ENCODE measurements at regions not wholly inside any gene's neighbourhood (a gene's known extent, or its start where the extent isn't known, plus 50 kb on each side); places are given as distances from the start of the nearest gene placed in this dataset.

- POLR2A ChIA-PET = no interaction called here
- ATAC-seq = no peak
- Mint-ChIP-seq H3K9me3 (peaks cover 59% of the 10 kb centered on the region), H3K27me3 (ENCODE audit: low read depth) (no peaks in the 10 kb centered on the region; the same call in 1 of the 2 replicates), H3K27ac (no peak overlapping the region), H3K36me3 (peaks cover 13% of the 10 kb centered on the region), H3K4me3 (no peak overlapping the region), H3K4me1 (peaks cover 15% of the 10 kb centered on the region)
- no peak for DNase-seq (ENCODE audit: low spot score)
- CTCF ChIA-PET = no interaction called here
- TF ChIP-seq RORB (CRISPR knock-in tag; IDR thresholded peaks at IDR 0.05) (no peak), AFF4 (CRISPR knock-in tag; IDR thresholded peaks at IDR 0.05; ENCODE audit: borderline replicate concordance) (no peak), TCF7 (CRISPR knock-in tag; IDR thresholded peaks at IDR 0.05; ENCODE audit: low read depth) (no peak)
These were observed 266.7 kb upstream of the SULF2 start for GRCh38 chr20:48051794-48052474.

GRCh38 chr20:48049641-48050040 is 264.4 kb upstream of the SULF2 start:
- ATAC-seq = no peak
- DNase-seq (ENCODE audit: low spot score) = no peak
- Mint-ChIP-seq H3K27me3 (ENCODE audit: low read depth) (no peaks in the 10 kb centered on the region; the same call in 1 of the 2 replicates), H3K36me3 (peaks cover 9% of the 10 kb centered on the region; the same call in 1 of the 2 replicates), H3K4me3 (no peak overlapping the region), H3K4me1 (peaks cover 15% of the 10 kb centered on the region), H3K9me3 (peaks cover 42% of the 10 kb centered on the region), H3K27ac (no peak overlapping the region)
- ChIA-PET POLR2A (no interaction called here), CTCF (no interaction called here)
- TF ChIP-seq ELF4 (CRISPR knock-in tag; IDR thresholded peaks at IDR 0.05; ENCODE audit: low read depth) = no peak
- no peak for TF ChIP-seq USF2 (CRISPR knock-in tag; IDR thresholded peaks at IDR 0.05)
- TF ChIP-seq ERG (CRISPR knock-in tag; IDR thresholded peaks at IDR 0.05) = no peak
- no peak for TF ChIP-seq USF1 (CRISPR knock-in tag; IDR thresholded peaks at IDR 0.05)
- no peak for TF ChIP-seq PRDM15 (CRISPR knock-in tag; IDR thresholded peaks at IDR 0.05)
- no peak for TF ChIP-seq ZNF671 (CRISPR knock-in tag; IDR thresholded peaks at IDR 0.05)
- no peak for TF ChIP-seq ZBTB21 (CRISPR knock-in tag; IDR thresholded peaks at IDR 0.05; ENCODE audit: borderline replicate concordance)
- TF ChIP-seq FOXP1 (CRISPR knock-in tag; IDR thresholded peaks at IDR 0.05; ENCODE audit: borderline replicate concordance) = no peak
- no peak for TF ChIP-seq JUN (CRISPR knock-in tag; IDR thresholded peaks at IDR 0.05)
- no peak for TF ChIP-seq PREB (CRISPR knock-in tag; IDR thresholded peaks at IDR 0.05; ENCODE audit: borderline replicate concordance)
- TF ChIP-seq CREB1 (CRISPR knock-in tag; IDR thresholded peaks at IDR 0.05) = no peak
- TF ChIP-seq PRRX2 (CRISPR knock-in tag; IDR thresholded peaks at IDR 0.05) = no peak
- no peak for TF ChIP-seq ZNF512 (CRISPR knock-in tag; IDR thresholded peaks at IDR 0.05; ENCODE audit: borderline replicate concordance)
- TF ChIP-seq NFYB (CRISPR knock-in tag; conservative IDR thresholded peaks at IDR 0.05; ENCODE audit: low read depth) = no peak
- TF ChIP-seq E2F1 (CRISPR knock-in tag; IDR thresholded peaks at IDR 0.05) = no peak
